ENCODE measurements at regions not wholly inside any gene's neighbourhood (a gene's known extent, or its start where the extent isn't known, plus 50 kb on each side); places are given as distances from the start of the nearest gene placed in this dataset.

DNA sequence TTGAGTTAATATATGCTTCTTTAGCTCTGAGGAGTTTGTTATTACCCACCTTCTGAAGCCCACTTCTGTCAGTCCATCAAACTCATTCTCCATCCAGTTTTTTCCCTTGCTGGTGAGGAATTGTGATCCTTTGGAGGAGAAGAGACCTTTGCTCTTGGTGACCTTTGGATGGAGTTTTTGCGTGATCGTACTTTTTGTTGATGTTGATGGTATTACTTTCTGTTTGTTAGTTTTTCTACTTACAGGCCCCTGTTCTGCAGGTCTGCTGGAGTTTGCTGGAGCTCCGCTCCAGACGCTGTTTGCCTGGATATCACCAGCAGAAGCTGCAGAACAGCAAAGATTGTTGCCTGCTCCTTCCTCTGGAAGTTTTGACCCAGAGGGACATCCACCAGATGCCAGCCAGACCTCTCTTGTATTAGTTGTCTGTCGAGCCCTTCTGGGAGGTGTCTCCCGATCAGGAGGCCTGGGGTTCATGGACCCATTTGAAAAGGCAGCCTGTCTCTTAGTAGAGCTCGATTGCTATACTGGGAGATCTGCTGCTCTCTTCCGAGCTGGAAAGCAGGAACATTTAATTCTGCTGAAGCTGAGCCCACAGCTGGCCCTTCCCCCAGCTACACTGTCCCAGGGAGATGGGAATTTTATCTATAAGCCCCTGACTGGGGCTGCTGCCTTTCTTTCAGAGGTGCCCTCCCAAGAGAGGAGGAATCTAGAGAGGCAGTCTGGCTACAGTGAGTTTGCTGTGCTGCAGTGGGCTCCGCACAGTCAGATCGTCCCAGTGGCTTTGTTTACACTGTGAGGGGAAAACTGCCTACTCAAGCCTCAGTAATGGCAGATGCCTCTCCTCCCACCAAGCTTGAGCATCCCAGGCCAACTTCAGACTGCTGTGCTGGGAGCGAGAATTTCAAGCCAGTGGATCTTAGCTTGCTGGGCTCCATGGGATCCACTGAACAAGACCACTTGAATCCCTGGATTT is 445.5 kb downstream of the MAN2A1 start:
- TF ChIP-seq, protein P1, sequence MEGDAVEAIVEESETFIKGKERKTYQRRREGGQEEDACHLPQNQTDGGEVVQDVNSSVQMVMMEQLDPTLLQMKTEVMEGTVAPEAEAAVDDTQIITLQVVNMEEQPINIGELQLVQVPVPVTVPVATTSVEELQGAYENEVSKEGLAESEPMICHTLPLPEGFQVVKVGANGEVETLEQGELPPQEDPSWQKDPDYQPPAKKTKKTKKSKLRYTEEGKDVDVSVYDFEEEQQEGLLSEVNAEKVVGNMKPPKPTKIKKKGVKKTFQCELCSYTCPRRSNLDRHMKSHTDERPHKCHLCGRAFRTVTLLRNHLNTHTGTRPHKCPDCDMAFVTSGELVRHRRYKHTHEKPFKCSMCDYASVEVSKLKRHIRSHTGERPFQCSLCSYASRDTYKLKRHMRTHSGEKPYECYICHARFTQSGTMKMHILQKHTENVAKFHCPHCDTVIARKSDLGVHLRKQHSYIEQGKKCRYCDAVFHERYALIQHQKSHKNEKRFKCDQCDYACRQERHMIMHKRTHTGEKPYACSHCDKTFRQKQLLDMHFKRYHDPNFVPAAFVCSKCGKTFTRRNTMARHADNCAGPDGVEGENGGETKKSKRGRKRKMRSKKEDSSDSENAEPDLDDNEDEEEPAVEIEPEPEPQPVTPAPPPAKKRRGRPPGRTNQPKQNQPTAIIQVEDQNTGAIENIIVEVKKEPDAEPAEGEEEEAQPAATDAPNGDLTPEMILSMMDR (IDR thresholded peaks at IDR 0.05 in 4 of 5, conservative IDR thresholded peaks at IDR 0.05 in 1 of 5): no peak
- no peak for TF ChIP-seq POLR2A (IDR thresholded peaks at IDR 0.05)
